Subcutaneous abdominal adipose tissue (tissue), 5 donors: ENCODE measurements at regions not wholly inside any gene's neighbourhood (a gene's known extent, or its start where the extent isn't known, plus 50 kb on each side); places are given as distances from the start of the nearest gene placed in this dataset.
"Not testable (repeated sequence)": the region's sequence is repeated elsewhere in the genome, so short reads cannot be mapped to it uniquely, and the experiment has no call there.

ENCODE experiments used
- H3K27ac ChIP-seq: one replicate; pipeline ENCODE4 v1.7.0; 2013; ENCODE audit warnings: low read depth, mild to moderate bottlenecking, inconsistent platforms, low read length, moderate library complexity
- H3K27me3 ChIP-seq, 5 donors: one replicate each; pipeline ENCODE4 v1.7.0; 2013; ENCODE audit warnings: low read length in 5 of 5, inconsistent platforms in 1 of 5; ENCODE audit not compliant: control insufficient read depth in 5 of 5, insufficient read depth in 4 of 5
- H3K36me3 ChIP-seq, 5 donors: one replicate each; pipeline ENCODE4 v1.7.0; 2013; ENCODE audit warnings: low read length in 5 of 5; ENCODE audit not compliant: control insufficient read depth in 5 of 5, insufficient read depth in 5 of 5
- H3K4me1 ChIP-seq, 5 donors: one replicate each; pipeline ENCODE4 v1.7.0; 2013; ENCODE audit warnings: low read length in 5 of 5, mild to moderate bottlenecking in 3 of 5, moderate library complexity in 1 of 5; ENCODE audit not compliant: control insufficient read depth in 5 of 5, insufficient read depth in 5 of 5
- H3K4me3 ChIP-seq, 5 donors: one replicate each; pipeline ENCODE4 v1.7.0; 2013; ENCODE audit warnings: low read length in 5 of 5, low read depth in 1 of 5
- H3K9ac ChIP-seq, 5 donors: one replicate each; pipeline ENCODE4 v1.7.0; 2013; ENCODE audit warnings: low read length in 5 of 5, mild to moderate bottlenecking in 4 of 5, moderate library complexity in 3 of 5
- H3K9me3 ChIP-seq, 5 donors: one replicate each; pipeline ENCODE4 v1.7.0; 2013; ENCODE audit warnings: low read length in 5 of 5; ENCODE audit not compliant: control insufficient read depth in 5 of 5
- donor health status: healthy.
- donor health status: healthy.
- donor health status: healthy.
- donor health status: healthy.
- donor health status: healthy.

DNA sequence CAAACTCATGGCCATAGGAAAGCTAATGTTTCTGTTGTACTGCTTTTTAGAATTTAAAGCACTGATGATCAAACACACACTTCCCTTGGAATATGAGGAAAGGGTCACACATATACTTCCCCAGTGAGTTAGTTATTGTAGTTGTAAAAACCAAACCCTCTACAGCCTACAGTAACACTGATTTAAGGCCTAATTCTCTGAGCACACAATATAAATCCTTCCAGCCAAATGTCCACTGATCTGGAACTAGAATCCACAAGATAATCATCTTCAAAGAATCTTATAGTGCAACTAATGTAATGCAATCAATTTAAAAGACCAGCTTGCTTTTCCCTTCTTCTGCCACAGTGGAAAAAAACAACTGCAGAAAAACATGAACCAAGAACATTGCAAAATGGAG, 219.3 kb downstream of the CAAP1 start:
- no peak overlapping the region for H3K4me3 ChIP-seq
- no peaks in the 10 kb centered on the region for H3K36me3 ChIP-seq
- H3K9me3 ChIP-seq = no peaks in the 10 kb centered on the region

DNA sequence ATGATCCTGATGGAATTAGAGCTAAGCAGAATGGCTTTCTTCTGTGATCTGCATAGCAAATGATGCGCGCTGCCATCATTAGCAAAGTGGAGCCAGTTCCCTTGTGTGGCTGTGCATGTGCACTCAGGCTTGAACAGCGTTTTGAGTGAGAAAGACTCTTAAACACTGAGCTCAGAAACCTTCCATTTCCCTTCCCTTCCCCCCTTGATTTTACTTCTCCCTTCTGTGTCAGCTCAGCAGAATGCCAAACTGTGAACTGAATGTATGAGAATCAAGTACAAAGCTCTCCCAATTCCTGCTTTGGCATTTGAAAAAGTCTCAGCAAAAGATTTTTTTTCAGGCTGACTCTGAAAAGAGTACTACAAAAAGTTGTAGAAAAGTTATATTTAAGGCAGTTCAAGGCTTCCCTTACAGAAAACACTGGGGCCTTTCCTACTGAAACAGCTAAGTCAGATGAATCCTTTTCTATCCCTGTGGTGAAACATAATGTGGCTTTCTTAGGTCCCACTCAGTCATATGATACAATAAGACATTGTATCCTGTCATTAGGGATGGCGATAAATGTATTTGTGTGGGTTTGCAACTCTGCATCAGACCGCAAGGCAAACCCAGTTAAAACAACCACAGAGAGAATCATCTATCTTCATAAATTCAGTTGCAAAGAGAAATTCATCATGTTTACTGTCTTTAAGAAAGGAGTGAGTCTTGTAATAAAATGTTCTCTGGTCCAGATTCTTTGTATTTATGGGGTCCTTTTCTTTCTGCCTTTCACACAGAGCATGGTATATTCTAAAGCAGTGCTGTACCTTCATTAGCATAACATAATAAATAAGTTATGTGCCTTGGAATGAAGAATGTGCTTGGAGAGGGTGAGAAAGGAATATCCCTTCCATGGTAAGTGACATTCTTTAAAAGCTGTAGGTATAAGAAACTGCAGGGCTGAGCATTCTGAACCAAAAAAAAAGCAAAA, 222.6 kb downstream of the CAAP1 start:
- H3K27ac ChIP-seq = no peak overlapping the region

More for the DNA sequence above, 219.3 kb downstream of the CAAP1 start:
- Histone ChIP-seq H3K27ac (no peak overlapping the region), H3K9ac (no peak overlapping the region), H3K27me3 (no peaks in the 10 kb centered on the region), H3K4me1 (no peaks in the 10 kb centered on the region)

DNA sequence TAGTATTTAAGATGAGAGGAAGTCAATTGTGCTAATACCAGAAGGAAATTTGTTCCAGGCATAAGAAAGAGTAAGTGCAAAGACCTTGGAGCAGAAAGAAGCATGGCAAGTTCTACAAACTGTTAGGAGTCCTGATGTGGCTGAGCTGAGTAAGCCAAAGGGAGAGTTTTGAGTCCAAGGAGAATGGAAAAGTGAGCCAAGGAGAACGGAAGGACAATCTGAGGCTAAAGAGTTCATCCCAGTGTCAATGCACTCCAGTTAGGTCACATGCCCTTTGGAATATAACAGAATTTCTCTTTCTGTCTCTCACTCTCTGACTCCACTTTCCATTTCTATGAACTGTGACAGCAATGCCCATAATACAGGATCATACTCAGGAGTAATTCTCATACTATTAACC, 224.7 kb downstream of the CAAP1 start:
- Histone ChIP-seq H3K4me3 (no peak overlapping the region), H3K36me3 (no peaks in the 10 kb centered on the region), H3K27me3 (no peaks in the 10 kb centered on the region), H3K27ac (no peak overlapping the region), H3K4me1 (no peaks in the 10 kb centered on the region), H3K9me3 (no peaks in the 10 kb centered on the region), H3K9ac (no peak overlapping the region)

More for the DNA sequence above, 222.6 kb downstream of the CAAP1 start:
- Histone ChIP-seq H3K27me3 (no peaks in the 10 kb centered on the region), H3K4me1 (no peaks in the 10 kb centered on the region), H3K9me3 (no peaks in the 10 kb centered on the region), H3K9ac (no peak overlapping the region), H3K36me3 (no peaks in the 10 kb centered on the region), H3K4me3 (no peak overlapping the region)

DNA sequence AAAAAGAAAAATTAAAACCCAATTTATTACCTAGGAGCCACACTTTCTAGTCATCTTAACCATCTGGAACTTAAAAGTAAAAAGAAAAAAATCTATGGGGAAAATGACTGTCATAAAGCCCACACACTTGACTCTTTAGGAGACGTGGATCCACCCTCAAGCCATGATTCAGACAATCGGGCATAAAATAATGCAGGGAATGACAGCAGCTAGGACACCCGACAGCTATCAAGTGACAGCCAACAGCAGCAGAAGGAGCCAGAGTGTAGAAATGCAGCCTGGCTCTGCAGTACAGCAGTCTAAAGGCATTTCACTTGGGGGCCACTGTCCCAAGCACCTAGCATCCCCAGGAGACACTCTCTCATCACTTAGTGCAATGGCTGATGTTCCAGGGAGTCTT, 226.9 kb downstream of the CAAP1 start:
- Histone ChIP-seq H3K27me3 (no peaks in the 10 kb centered on the region), H3K4me3 (no peak overlapping the region), H3K4me1 (no peaks in the 10 kb centered on the region), H3K27ac (no peak overlapping the region), H3K9ac (no peak overlapping the region), H3K36me3 (no peaks in the 10 kb centered on the region), H3K9me3 (no peaks in the 10 kb centered on the region)

DNA sequence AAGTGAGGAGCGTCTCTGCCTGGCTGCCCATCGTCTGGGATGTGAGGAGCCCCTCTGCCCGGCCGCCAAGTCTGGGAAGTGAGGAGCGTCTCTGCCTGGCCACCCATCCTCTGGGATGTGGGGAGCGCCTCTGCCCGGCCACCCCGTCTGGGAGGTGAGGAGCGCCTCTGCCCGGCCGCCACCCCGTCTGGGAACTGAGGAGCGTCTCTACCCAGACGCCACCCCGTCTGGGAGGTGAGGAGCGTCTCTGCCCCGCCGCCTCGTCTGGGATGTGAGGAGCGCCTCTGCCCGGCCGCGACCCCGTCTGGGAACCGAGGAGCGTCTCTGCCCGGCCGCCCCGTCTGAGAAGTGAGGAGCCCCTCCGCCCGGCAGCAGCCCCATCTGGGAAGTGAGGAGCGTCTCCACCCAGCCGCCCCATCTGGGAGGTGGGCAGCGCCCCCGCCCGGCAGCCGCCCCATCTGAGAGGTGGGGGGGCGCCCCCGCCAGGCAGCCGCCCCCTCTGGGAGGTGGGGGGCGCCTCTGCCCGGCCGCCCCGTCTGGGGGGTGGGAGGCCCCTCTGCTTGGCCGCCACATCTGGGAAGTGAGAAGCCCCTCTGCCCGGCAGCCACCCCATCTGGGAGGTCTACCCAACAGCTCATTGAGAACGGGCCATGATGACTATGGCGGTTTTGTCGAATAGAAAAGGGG, 228.4 kb downstream of the CAAP1 start:
- H3K36me3 ChIP-seq, H3K9me3 ChIP-seq, H3K4me3 ChIP-seq, H3K27ac ChIP-seq, H3K9ac ChIP-seq, H3K4me1 ChIP-seq, H3K27me3 ChIP-seq: not testable (repeated sequence)

DNA sequence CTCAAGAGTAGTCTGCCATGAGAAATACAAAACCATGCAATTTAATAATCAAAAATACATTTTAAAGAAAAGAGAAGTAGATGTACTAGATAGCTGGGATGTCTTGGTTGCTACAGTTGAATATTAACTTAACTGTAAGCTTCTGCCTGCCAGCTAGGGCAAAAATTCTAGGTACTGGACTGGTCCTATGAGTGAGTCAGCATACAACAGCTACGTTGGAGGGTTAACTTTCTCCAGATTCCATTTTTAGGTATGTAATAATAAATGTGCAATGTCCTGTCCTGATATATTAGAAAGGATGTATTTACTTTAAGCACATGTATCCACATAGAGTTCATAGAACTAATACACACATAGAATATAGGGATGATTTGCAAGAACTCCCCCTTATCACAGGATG, 230.1 kb downstream of the CAAP1 start:
- Histone ChIP-seq H3K9me3 (no peaks in the 10 kb centered on the region), H3K36me3 (no peaks in the 10 kb centered on the region), H3K27ac (no peak overlapping the region), H3K4me3 (no peak overlapping the region), H3K27me3 (no peaks in the 10 kb centered on the region), H3K4me1 (no peaks in the 10 kb centered on the region), H3K9ac (no peak overlapping the region)

DNA sequence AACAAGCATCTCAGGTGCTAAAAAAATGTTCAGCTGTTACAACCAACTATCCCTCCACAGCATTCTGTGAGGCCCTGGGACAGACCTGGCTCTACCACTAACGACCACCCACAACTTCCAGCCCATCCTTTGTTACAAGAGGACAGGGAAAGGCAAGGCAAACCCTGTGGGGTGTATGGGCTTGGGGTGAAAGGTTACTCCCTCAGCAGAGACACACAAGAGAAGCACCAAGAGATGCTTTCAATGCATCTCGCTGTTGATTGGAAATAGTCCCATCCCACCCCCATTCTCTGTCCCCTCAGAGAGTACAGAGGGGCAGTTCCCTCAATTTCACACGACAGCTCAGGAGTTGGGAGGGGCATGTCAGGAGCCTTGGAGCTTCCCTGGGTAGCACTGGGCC, 234.1 kb downstream of the CAAP1 start:
- H3K4me3 ChIP-seq = no peak overlapping the region
- H3K27me3 ChIP-seq = no peaks in the 10 kb centered on the region
- H3K36me3 ChIP-seq = no peaks in the 10 kb centered on the region
- no peaks in the 10 kb centered on the region for H3K9me3 ChIP-seq
- no peak overlapping the region for H3K9ac ChIP-seq
- no peak overlapping the region for H3K27ac ChIP-seq
- no peaks in the 10 kb centered on the region for H3K4me1 ChIP-seq

DNA sequence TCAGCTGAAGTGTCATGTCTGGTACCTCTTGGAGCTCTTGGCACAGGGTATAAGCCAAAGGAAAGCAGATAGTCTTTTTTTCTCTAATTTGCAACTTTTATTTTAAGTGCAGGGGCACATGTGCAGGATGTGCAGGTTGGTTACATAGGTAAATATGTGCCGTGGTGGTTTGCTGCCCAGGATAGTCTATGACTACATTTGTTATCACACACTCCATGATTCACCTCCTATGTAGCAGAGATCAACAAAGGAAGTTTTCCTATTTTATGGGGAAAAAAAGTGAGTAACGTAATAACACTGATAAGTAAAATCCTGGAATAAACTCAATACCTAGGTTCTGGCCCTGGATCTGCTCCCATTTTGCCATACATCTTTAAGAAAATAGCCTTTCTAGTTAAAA, 234.6 kb downstream of the CAAP1 start:
- Histone ChIP-seq H3K4me1 (no peaks in the 10 kb centered on the region), H3K36me3 (no peaks in the 10 kb centered on the region), H3K9me3 (no peaks in the 10 kb centered on the region), H3K4me3 (no peak overlapping the region), H3K27me3 (no peaks in the 10 kb centered on the region), H3K9ac (no peak overlapping the region), H3K27ac (no peak overlapping the region)

DNA sequence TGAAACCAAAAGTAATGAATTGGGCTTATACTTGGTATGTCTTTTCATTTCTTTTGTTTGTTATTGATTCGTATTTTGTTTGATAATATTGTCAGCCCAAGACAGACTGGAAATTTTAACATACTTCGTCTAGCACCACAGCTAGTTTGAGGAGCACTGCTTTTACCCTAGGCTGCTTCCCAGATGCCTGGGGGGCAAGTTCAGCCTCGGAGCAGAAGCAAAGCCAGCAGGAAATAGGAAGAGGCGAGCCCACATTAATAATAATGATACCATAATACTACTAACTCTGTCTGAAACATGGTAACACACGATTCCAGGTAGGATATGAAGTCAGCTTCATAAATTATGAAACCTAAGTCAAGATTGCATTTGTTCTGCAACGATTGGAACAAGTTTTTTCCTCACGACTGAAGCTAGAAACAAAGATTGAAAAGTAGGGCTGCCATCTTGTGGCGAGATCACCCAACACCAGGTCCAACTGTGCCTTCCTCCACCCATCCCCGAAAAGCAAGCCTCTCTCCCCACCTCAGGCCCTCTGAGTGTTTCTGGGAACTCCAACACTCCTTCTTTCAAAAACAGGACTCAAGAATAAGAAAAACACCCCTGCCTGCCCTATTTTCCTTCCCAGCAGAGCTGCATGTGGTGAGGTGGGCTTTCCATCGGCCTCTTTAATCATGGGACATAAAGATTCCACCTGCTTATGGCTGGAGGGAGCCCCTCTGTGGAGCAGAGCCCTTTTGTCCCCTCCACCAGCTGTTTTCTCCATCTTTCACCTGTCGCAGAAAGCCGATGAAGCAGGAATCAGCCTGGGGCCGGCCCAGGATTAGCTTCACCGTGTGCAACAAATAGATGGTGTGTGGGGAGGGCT, 236.4 kb downstream of the CAAP1 start:
- Histone ChIP-seq H3K9me3 (no peaks in the 10 kb centered on the region), H3K36me3 (no peaks in the 10 kb centered on the region), H3K27me3 (no peaks in the 10 kb centered on the region), H3K4me1 (no peaks in the 10 kb centered on the region), H3K9ac (no peak overlapping the region), H3K27ac (no peak overlapping the region), H3K4me3 (no peak overlapping the region)

DNA sequence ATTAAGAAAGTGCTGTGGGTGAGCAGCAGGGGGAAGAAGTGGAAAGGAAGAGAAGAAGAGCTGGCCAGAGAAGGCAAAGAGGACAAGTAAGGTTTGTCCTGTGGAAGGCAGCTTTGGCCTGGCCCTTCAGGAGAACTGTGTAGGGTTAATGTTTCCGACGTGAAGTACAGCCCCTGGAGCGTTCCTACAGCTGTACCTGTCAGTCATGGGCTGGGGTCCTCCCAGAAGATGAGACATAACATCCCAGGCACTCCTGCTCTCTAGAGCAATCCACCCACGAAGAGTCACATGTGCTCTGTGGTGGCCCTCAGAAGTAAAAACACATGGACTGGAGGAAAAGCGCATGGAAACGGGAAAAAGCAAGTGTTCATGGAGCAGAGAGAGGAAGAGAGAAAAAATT, 237.4 kb downstream of the CAAP1 start:
- no peak overlapping the region for H3K9ac ChIP-seq
- no peaks in the 10 kb centered on the region for H3K27me3 ChIP-seq
- no peak overlapping the region for H3K27ac ChIP-seq
- no peaks in the 10 kb centered on the region for H3K4me1 ChIP-seq
- H3K9me3 ChIP-seq = no peaks in the 10 kb centered on the region
- no peaks in the 10 kb centered on the region for H3K36me3 ChIP-seq
- no peak overlapping the region for H3K4me3 ChIP-seq
